ENCODE measurements at regions not wholly inside any gene's neighbourhood (a gene's known extent, or its start where the extent isn't known, plus 50 kb on each side); places are given as distances from the start of the nearest gene placed in this dataset.

GRCh38 chr1:232140419-232141166 lies 489.3 kb downstream of the SIPA1L2 start:
- TF ChIP-seq RARB (CRISPR knock-in tag; IDR thresholded peaks at IDR 0.05) (no peak), ZNF70 (CRISPR knock-in tag; IDR thresholded peaks at IDR 0.05) (no peak), CREB5 (CRISPR knock-in tag; IDR thresholded peaks at IDR 0.05; ENCODE audit: low read depth) (no peak)
